Astrocyte (in vitro differentiated cells and primary cell): ENCODE measurements at regions not wholly inside any gene's neighbourhood (a gene's known extent, or its start where the extent isn't known, plus 50 kb on each side); places are given as distances from the start of the nearest gene placed in this dataset.

Source experiments
- CTCF ChIP-seq: IDR thresholded peaks from 2 replicates; pipeline ENCODE4 v1.5.1; 2011; ENCODE audit warnings: low read depth, mild to moderate bottlenecking, inconsistent platforms, low read length, moderate library complexity; ENCODE audit not compliant: insufficient read depth
- EZH2 ChIP-seq: IDR thresholded peaks from 2 replicates; pipeline ENCODE4 v1.6.1; 2012; ENCODE audit warnings: mild to moderate bottlenecking, low read length, inconsistent platforms; ENCODE audit not compliant: insufficient read depth

GRCh38 chrY:15343522-15343921 lies 819.2 kb downstream of the NLGN4Y start:
- TF ChIP-seq CTCF (no peak), EZH2 (no peak)
